ENCODE measurements at regions not wholly inside any gene's neighbourhood (a gene's known extent, or its start where the extent isn't known, plus 50 kb on each side); places are given as distances from the start of the nearest gene placed in this dataset.

GRCh38 chr12:61857968-61858367 lies 402.2 kb upstream of the USP15 start:
- DNase-seq: no peak

GRCh38 chr12:61860451-61860850 lies 399.8 kb upstream of the USP15 start:
- peak; percentile 56 for DNase-seq

- DNase-seq: no peak
Measured at GRCh38 chr12:61862986-61863385, 397.2 kb upstream of the USP15 start.

- no peak for DNase-seq
Measured at GRCh38 chr12:61863811-61864210, 396.4 kb upstream of the USP15 start.

- peak; percentile 33 for DNase-seq
Measured at GRCh38 chr12:61869796-61870195, 390.4 kb upstream of the USP15 start.

- DNase-seq: no peak
Measured at GRCh38 chr12:61870658-61871484, 389.3 kb upstream of the USP15 start.

- no peak for DNase-seq
Measured at GRCh38 chr12:61871485-61871810, 388.8 kb upstream of the USP15 start.

GRCh38 chr12:61879229-61879628 lies 381.0 kb upstream of the USP15 start:
- DNase-seq: no peak

GRCh38 chr12:61880186-61880585 lies 380.0 kb upstream of the USP15 start:
- DNase-seq: no peak

- no peak for DNase-seq
Measured at GRCh38 chr12:61891632-61892031, 368.6 kb upstream of the USP15 start.

GRCh38 chr12:61894168-61894567 lies 366.0 kb upstream of the USP15 start:
- no peak for DNase-seq

GRCh38 chr12:61896436-61896835 lies 363.8 kb upstream of the USP15 start:
- no peak for DNase-seq

GRCh38 chr12:61902403-61902802 lies 357.8 kb upstream of the USP15 start:
- DNase-seq: no peak

- DNase-seq: no peak
Measured at GRCh38 chr12:61911113-61911512, 349.1 kb upstream of the USP15 start.

GRCh38 chr12:61915420-61915819 lies 344.8 kb upstream of the USP15 start:
- no peak for DNase-seq

- no peak for DNase-seq
Measured at GRCh38 chr12:61916831-61917230, 343.4 kb upstream of the USP15 start.

- no peak for DNase-seq
Measured at GRCh38 chr12:61919686-61920085, 340.5 kb upstream of the USP15 start.

- DNase-seq: no peak
Measured at GRCh38 chr12:61920230-61920629, 340.0 kb upstream of the USP15 start.

GRCh38 chr12:61923152-61923551 lies 337.1 kb upstream of the USP15 start:
- DNase-seq: no peak

GRCh38 chr12:61934564-61934963 lies 325.6 kb upstream of the USP15 start:
- DNase-seq: no peak

GRCh38 chr12:61939977-61940376 lies 320.2 kb upstream of the USP15 start:
- no peak for DNase-seq

- no peak for DNase-seq
Measured at GRCh38 chr12:61956545-61956944, 303.7 kb upstream of the USP15 start.

- DNase-seq: peak; percentile 6
Measured at GRCh38 chr12:61974461-61974860, 285.7 kb upstream of the USP15 start.

- DNase-seq: no peak
Measured at GRCh38 chr12:61985830-61986229, 274.4 kb upstream of the USP15 start.

GRCh38 chr12:61987173-61987572 lies 273.0 kb upstream of the USP15 start:
- DNase-seq: no peak

Data from retina (tissue), 1 donor.